ENCODE measurements at regions not wholly inside any gene's neighbourhood (a gene's known extent, or its start where the extent isn't known, plus 50 kb on each side); places are given as distances from the start of the nearest gene placed in this dataset.

DNA sequence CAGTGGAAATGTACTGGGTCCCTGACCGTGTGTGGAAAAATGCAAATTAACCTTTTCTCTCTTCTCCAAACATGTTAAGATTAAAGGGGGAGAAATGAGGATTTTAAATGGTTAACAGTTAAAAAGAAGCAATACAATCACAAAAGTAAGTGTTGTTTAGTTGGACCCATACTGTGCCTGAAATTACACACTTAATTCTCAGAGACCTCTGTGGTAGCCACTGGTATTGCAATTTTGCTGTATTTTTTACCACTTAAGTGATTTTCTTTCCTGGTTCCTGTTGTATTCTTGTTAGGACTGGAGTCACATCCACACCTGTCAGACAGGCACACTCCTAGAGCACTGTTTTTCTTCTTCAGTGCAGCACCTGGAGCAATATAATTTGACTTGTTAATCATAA, 179.6 kb upstream of the PDGFD start:
- TF ChIP-seq POLR2A (IDR thresholded peaks at IDR 0.05) = no peak
- TF ChIP-seq CTCF (IDR thresholded peaks at IDR 0.05) = peak in 5 of 12 donors; percentile 8 to 48 (median 18)
